ENCODE measurements at regions not wholly inside any gene's neighbourhood (a gene's known extent, or its start where the extent isn't known, plus 50 kb on each side); places are given as distances from the start of the nearest gene placed in this dataset.

DNA sequence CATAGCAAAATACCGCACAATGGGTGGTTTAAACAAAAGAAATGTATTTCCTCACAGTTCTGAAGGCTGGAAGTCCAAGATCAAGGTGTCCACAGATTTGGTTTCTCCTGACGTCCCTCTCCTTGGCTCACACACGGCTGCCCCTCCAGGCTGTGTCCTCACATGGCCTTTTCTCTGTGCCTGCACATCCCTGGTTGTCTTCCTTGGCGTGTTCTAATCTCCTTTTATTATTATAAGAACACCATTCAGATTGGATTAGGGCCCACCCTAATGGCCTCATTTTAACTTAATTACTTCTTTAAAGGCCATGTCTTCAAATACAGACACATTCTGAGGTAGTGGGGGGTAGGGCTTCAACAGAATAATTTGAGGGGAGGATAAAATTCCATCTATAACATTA is 87.9 kb downstream of the FZD1 start:
- no peak for TF ChIP-seq EP300 (IDR thresholded peaks at IDR 0.05)
- TF ChIP-seq, protein P1, sequence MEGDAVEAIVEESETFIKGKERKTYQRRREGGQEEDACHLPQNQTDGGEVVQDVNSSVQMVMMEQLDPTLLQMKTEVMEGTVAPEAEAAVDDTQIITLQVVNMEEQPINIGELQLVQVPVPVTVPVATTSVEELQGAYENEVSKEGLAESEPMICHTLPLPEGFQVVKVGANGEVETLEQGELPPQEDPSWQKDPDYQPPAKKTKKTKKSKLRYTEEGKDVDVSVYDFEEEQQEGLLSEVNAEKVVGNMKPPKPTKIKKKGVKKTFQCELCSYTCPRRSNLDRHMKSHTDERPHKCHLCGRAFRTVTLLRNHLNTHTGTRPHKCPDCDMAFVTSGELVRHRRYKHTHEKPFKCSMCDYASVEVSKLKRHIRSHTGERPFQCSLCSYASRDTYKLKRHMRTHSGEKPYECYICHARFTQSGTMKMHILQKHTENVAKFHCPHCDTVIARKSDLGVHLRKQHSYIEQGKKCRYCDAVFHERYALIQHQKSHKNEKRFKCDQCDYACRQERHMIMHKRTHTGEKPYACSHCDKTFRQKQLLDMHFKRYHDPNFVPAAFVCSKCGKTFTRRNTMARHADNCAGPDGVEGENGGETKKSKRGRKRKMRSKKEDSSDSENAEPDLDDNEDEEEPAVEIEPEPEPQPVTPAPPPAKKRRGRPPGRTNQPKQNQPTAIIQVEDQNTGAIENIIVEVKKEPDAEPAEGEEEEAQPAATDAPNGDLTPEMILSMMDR (IDR thresholded peaks at IDR 0.05): no peak
- TF ChIP-seq POLR2A (IDR thresholded peaks at IDR 0.05): no peak
